ENCODE measurements at regions not wholly inside any gene's neighbourhood (a gene's known extent, or its start where the extent isn't known, plus 50 kb on each side); places are given as distances from the start of the nearest gene placed in this dataset.

GRCh38 chr2:111716905-111717775, 166.9 kb downstream of the ANAPC1 start:
- no peaks in the 10 kb centered on the region for H3K27me3 ChIP-seq (ENCODE audit: control insufficient read depth in 2 of 2, insufficient read depth in 1 of 2, low read length in 1 of 2)
- H3K9me3 ChIP-seq (ENCODE audit: control insufficient read depth in 2 of 2, insufficient read depth in 1 of 2, low read length in 1 of 2), result peaks cover 0 to 9% of the 10 kb centered on the region in 2 donors
- peaks cover 0 to 24% of the 10 kb centered on the region in 2 donors for H3K4me1 ChIP-seq (ENCODE audit: control insufficient read depth in 2 of 2, insufficient read depth in 2 of 2, low read length in 2 of 2)
- no peak overlapping the region for H3K4me3 ChIP-seq (ENCODE audit: low read length in 2 of 2)
- no peaks in the 10 kb centered on the region for H3K36me3 ChIP-seq (ENCODE audit: control insufficient read depth in 2 of 2, insufficient read depth in 2 of 2, low read length in 1 of 2)
- no peak for DNase-seq (ENCODE audit: low read depth in 6 of 9, low spot score in 9 of 9)
- WGBS, result 95% methylated on average over 21 of the region's 21 CpGs
- H3K27ac ChIP-seq (ENCODE audit: low read depth in 1 of 2, low read length in 1 of 2), result no peak overlapping the region

Measured in thymus (tissue), 11 donors.